ACHN (cell line): ENCODE measurements at regions not wholly inside any gene's neighbourhood (a gene's known extent, or its start where the extent isn't known, plus 50 kb on each side); places are given as distances from the start of the nearest gene placed in this dataset.
A peak's percentile ranks its signal among the peaks of the same experiment; 100 is the strongest.

Source experiments
- DNase-seq: peaks from one replicate; pipeline ENCODE4 v3.0.0-alpha.2; 2015
- in situ Hi-C: cut with HindIII; loops from 2 replicates; pipeline ENCODE4 v1.10.0; 2017; ENCODE audit warnings: low sequenced_read_pairs, low pct_ligation_motif_present, low pct_unique_long_range_greater_than_20kb

DNA sequence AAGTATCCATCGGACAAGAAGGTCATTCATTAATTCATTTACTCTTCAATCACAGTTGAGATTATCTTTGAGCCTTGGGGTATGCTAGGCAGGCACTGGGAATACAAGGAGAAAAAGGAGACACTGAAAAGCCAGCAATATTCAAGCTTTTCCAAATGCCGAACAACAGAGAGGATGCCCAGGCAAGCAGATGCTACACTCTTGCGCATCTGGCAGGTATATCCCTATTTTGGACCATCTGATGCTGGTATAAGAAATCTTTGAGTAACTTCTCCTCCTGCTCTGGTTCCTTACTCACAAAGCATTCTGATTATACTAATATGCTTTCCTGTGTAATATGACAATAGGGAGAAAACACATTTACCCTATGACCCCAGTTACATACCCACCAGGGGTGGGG, 354.9 kb downstream of the CBLL2 start:
- DNase-seq = no peak
- in situ Hi-C loops = no loop called here

DNA sequence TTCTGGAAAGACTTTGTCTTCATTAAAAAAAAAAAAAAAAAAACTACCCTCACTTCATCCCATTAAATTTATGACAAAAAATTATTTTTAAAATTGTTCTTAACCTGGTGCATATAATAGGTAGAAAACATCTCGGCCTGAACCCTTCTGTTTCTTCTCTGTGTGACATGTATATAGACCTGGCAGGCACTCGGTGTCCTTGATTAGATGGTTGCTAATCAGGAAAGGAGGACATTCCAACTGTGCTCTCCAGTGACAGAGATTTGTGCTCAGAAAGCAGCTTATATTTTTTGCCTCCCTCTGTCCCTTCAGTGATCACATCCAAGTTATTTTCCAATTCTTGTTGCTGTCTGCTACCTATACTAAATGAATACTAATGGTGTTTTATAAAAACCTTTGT, 355.6 kb downstream of the CBLL2 start:
- in situ Hi-C loops = no loop called here
- no peak for DNase-seq

DNA sequence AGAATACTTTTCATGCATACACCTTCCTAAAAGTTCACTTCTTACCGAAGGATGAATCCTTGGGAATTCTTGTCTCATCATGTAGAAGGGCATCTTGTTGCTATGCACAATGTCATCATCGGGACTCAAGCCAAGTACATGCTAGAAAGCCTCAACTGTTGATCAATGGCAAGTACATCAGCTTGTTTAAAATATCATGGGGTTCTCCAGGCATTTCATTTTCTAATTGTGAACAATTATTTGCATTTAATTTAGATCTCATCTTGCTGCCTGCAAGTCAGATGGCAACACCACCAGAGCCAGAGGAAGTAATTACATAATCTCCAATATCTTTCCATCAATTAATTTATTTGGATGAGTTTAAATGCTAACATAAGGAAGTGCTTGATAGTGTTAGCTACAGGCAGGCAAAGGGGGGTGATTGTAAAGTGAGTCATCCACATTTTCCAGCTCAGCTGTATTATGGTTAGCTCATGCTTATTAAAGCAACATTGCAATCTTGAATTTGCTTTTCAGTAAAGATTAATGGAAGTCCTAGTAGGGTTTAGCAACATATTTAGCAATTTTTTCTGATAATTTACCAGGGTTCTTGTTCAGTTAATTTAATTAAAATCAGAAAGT, 356.5 kb downstream of the CBLL2 start:
- DNase-seq = peak; percentile 30
- in situ Hi-C loops = no loop called here

DNA sequence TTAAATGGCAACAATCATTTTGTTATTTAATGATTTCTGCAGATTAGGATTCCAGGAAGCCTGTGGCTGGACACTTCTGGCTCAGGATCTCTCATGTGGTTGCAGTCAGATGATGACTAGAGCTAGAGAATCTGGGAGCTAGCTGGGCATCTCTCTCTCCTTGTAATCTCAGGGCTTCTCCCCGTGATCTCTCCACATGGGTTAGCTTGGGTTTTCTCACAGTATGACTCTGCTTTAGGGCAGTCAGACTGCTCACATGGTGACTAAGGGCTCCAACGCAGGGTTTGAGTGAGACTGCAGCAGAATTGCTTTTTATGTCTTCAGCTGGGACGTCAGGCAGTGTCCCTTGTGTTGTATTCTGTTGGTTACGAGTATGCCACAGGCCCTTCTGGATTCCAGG, 361.4 kb downstream of the CBLL2 start:
- in situ Hi-C loops = no loop called here
- no peak for DNase-seq

DNA sequence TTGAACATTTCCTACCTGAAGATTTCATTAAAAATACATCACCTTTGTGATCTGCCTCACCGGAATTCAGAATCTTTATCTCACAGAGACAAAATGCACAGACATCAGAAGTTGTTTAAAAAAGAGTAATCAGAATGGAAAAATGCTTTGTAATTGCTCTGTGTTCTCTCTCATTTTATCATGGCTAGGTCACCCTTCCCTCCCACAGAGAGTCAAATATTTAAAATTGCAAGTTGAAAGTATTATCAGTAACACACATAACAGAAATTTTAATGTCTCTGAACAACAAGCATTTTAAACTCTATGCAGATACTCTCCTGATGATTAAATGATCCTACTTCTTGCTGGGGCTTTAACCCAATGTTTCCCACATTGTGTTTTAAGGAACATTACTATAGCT, 362.0 kb downstream of the CBLL2 start:
- no peak for DNase-seq
- in situ Hi-C loops = no loop called here

DNA sequence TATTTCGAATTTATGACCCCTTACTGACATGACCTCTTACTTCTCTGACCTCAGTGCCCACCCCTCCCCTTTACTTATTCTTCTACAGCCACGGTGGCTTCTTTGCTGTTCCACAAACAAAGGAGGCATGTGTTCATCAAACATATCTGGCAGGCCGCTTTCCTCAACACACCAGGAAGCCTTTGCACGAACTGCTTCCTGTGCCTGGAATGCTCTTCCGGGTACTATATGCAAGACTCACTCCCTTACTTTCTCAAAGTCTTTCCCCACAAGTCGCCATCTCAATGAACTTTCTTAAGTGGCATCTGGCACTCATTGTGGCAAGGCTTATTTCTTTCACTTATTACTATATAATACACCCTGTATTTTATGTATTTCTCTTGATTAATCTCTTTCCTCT, 351.5 kb upstream of the DDX53 start:
- in situ Hi-C loops = no loop called here
- no peak for DNase-seq

DNA sequence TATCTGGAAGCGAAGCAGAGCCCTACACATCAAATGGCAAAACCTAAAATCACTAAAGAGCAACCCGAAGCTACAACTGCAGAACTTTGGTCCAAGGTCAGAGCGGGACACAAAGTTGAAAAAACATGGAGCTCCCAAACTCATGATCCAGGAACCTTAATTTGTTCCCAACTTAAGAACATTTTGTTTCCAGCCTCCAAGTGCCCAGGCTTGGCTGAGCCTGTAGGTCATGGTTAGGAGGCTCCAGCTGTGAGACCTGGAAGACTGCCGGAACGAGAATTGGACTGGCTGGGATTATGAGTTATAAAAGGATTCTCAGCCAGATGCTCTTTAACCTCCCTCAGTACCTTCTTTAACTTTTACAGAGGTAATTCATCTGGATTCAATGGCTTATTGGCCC, 349.1 kb upstream of the DDX53 start:
- no peak for DNase-seq
- in situ Hi-C loops = no loop called here

DNA sequence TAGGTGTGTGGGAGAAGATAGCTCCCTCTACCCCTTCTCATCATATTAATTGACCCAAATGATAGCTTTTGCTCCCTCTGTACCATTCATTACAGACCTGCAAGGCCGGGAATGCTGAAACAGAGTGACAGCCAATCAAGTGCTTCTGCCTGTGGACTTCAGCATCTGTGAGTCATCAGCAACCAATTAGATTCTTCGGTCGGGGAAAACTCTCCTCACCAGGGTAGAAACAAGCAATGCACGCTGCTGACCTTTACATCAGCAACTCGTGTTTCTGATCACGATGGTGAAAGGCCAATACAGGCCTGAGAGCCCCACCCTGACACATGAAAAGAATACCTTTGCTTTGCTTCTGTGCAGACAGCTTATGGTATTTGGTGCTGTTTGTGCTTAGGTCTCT, 347.2 kb upstream of the DDX53 start:
- in situ Hi-C loops = no loop called here
- peak; percentile 67 for DNase-seq

DNA sequence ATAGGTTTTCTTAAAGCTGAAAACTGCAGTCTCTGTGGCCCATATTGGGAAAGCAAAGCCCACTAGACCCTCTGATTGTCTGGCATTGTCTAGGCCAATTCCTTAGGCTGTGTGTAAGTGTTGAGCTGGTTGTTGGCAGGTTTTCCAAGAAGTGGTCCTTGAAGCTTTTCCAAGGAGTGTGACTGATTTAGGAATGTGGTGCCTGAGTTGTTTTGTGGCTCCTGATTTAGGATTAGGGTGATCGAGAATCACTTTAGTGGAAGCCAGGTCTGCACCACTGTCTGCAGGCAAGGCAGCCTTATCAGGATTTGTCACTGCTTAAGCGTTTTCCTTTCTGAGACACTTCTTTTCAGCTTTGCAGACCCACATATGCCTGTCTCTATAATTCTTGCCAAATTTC, 339.0 kb upstream of the DDX53 start:
- no peak for DNase-seq
- in situ Hi-C loops = no loop called here

DNA sequence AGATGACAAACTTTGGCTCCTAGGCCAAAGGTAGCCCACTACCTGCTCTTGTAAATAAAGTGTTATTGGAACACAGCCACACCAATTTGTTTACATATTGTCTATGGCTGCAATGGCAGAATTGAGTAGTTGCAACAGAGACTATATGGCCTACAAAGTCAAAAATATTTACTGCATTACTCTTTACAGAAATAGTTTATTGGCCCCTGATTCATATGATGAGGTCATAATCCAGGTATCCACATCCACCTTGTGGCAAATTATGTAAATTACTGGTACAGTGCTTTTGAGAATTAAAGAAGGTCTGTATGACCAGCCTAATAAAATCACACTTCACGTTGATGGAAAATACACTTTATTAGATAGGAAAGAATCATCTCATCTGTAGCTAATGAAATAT, 337.0 kb upstream of the DDX53 start:
- no peak for DNase-seq
- in situ Hi-C loops = no loop called here

DNA sequence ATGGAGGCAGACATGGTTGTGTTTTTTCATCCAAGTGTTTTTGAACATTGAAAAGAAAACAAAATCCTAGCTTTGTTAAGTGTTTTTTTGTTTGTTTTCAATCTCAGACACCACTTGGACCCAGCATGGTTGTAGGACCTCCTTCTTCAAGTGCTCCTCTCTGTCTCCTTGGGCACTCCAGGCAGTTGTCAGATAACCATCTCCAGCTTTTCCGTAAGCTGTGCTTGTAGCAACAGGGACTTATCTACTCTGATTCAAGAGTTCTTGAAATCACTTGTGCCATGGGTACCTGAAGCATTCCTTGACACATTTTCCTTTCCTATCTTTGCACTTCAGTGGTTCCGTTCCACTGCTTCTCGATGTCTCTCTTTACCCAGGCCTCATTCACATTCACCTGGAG, 334.9 kb upstream of the DDX53 start:
- in situ Hi-C loops = no loop called here
- no peak for DNase-seq

DNA sequence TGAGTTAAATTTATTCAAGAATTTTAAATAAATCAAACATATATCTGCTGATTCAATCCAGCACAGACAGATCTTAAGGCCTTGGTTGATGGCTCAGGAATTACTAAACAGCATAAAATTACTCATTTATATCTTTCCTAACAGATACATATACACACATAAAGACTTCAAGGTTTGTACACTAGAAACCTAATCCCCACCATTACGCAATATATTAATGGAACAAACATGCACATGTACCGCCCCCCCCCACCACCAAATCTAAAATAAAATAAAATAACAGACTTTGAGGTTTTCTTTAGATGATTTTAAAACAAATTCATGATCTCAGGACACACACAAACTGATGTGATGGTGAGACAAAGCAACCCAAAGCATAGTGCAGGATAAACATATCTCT, 333.9 kb upstream of the DDX53 start:
- in situ Hi-C loops = no loop called here

DNA sequence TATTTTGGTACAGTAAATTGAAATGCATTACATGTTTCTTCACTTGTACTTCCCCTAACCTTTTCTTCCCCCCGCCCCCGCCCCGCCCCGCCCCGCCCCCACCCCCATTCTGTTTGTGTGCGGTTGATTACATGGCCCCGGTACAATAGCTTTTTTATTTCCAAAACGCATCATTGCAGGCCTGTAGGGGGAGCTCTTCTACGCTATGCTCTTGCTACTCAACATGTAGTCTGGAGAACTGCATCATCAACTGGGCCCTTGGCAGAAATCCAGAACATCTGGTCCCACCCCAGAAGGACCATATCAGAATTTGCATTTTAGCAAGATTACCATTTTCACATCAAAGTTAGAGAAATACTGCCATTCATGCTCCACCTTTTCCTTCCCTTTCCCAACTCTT, 333.3 kb upstream of the DDX53 start:
- in situ Hi-C loops = no loop called here
- DNase-seq = peak; percentile 9

More for the DNA sequence above, 333.9 kb upstream of the DDX53 start:
- no peak for DNase-seq

DNA sequence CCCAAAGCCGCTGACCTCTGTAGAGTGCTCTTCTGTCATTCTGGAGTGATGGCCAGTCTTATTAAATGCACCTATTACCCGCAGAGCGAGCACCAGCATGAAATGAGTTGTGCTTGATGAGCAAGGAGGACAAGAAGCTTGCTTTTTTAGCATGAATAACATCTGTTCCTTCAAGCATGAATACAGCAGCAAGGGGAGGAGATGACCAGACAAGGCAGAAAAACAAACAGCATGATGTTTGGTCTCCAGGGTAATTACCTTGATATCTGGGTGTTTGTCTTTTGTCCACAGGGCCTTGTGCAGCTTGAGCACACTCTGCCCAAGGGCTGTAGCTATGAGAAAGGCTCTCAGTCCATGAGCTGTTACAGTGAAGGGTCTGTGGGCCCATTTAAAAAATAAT, 324.8 kb upstream of the DDX53 start:
- DNase-seq = no peak
- in situ Hi-C loops = no loop called here

DNA sequence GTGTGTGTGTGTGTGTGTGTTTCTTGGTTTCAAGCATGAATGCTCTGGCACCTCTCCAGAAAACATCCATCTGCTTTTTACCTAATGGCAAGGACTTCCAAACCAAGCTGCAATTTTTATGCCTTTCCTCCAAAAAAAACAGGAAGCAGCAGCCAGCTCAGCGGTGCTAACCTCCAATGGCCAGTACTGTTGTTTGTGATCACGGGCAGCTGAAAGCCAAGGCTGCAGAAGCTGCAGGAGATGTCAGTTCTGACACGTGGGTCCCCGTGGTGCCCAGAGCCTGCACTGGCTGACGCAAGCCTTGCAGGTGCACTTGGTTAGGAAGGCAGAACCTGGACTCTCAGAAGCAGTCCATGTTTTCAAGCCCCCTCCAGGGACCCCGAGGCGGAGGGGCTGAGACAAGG, 313.6 kb upstream of the DDX53 start:
- DNase-seq = peak; percentile 19
- in situ Hi-C loops = no loop called here

DNA sequence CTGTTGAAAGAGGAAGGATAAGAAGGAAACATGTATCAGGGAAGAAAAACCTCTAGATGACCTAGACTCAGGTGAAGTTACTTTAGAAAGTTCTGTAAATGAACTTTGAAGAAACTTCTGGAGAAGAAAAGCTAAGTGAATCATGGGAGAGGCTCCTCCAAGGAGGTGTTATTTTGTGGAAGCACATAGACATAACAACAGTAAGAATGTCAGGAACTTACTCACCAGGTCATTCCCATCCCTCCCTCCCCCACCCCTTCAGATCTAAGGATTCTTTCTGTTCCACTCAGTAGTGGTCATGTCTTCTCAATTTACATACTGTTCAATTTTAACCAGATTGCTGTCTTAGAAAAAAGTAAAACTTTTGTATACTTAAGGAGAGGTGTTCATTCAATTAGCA, 310.5 kb upstream of the DDX53 start:
- DNase-seq = no peak
- in situ Hi-C loops = no loop called here

DNA sequence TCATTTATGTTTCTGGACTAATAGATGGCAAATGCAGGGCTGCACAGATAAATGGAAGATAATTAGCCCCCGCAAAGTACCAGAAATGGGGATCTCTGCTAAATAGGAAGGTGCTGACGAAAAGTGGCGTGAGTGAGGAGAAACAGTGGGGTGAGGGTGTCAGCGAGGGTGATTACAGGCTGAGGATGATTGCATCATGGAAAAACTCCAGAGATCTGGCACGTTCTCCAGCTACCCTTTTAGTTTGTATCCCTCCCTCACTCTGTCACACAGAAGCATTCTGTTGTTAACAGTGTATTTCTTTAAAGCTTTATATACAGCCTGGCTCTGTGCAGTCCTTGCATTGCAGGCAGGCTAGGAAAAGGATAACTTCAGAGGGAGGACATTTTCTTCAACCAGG, 309.6 kb upstream of the DDX53 start:
- in situ Hi-C loops = no loop called here
- DNase-seq = no peak

DNA sequence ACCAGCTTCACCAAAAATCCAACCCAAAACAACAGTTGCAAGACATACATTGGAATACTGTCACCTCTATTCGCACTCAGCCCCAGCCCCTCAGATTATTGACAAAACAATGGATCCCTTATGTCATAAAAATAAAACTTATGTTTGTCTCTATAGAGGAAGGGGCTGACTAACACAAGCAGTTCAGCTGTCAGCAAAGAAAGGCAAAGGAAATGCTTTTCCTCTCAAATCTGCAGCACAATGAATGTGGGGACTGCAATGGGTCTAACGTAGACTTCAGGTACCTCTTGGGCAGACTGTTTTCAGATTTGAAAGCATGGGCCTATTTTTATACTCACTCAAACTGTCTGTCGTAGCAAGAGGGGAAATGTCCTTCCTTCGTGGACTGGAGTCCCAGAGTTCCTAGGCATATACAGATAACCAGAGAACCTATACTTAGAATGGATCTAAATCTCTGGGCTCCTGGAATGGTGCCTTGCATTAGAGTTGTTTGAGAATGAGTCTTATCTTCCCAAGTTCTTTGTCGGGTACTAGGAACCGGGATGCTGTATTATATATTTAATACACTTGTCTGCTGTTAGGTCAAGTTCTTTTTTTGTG, 307.7 kb upstream of the DDX53 start:
- no peak for DNase-seq
- in situ Hi-C loops = no loop called here

DNA sequence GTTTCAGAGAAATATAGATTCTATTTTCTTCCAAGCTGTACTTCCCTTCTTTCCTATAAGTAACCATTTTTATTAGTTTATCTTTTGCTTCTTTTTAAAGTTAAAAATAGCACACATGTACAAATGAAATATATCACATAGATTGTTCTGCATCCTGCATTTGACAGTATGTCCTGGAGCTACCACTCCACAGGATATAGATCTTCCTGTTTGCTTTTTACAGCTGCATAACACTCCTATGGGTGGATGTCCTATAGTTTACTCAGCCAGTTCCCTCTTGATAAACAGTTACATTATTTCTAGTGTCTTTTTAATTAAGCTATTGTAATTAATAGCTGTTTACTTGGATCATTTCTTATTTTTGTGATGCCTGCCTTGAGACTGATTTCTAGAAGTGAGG, 301.6 kb upstream of the DDX53 start:
- DNase-seq = no peak
- in situ Hi-C loops = no loop called here

DNA sequence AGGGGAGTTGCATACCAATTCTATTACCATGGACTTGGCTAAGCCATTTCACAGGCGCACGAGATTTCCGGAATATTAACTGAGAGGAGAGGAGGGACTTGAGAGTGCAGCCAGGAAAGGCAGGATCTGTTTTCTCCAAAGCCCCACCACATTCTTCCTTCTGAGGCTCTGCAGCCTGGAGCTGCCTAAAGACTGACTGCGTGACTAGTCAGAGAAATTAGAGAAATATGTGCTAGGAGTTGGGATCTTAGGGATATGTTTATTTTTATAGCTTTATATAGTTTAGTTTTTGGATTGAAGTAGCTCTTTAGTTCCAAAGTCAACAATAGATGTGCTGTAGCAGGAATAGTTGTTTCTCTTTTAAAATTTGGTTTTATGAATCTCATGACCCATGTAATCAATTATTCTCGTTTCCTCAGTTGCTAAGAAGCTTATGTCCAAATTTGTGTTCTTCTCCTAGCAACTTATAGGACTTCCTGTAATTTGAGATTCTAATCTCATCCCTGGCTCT, 300.1 kb upstream of the DDX53 start:
- no peak for DNase-seq
- in situ Hi-C loops = no loop called here

DNA sequence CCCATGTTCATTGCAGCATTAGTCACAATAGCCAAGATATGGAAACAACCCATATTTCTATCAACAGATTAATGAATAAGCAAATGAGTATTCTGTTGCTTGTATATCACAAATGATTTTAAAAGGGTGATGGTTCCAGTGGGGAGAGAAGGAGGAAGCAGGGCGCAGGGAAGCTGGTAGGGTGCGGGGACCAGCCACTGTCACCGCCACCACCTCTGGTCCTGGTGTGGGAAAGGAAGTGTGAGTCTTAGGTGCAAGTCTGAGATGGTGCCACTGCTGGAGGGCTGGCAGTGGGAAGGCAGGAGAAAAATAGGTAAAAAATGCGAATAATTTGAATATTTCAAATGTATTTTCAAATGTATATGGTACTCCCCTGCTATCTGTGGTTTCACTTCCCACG, 286.8 kb upstream of the DDX53 start:
- in situ Hi-C loops = no loop called here
- no peak for DNase-seq
